Amygdala (tissue), 56 donors: ENCODE measurements at regions not wholly inside any gene's neighbourhood (a gene's known extent, or its start where the extent isn't known, plus 50 kb on each side); places are given as distances from the start of the nearest gene placed in this dataset.
"Not testable (repeated sequence)": the region's sequence is repeated elsewhere in the genome, so short reads cannot be mapped to it uniquely, and the experiment has no call there.

Experiments
- DNase-seq, 56 donors: peaks; one replicate each; lab custom pipeline; 2025; lab: John Stamatoyannopoulos, UW

- no peak for DNase-seq
These were observed 149.5 kb upstream of the HDAC4 start for GRCh38 chr2:239550357-239550756.

DNA sequence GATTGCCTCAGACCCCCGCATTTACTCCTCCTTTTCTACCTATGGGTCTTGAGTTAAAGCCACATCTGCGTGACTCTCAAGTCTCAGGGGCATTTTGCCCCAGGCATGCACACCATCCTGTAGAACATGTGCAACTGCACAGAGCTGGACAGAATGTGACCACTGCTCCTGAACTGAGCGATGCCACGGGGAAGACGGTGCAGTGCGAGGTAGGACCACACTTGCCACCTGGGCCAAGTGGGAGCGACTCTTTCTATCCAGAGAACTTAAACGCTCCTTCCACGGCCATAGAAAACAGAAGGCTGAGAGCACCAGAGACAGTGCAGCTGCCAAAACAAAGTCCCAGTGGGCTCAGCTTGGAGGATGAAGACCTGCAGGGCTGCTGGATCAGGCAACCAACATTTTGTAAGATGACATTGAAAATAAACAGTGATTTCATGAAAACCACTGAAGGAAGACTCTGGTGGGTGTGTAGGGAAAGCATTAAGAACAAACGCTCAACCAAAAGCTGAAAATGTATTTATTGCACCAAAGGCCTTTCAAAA lies 149.0 kb upstream of the HDAC4 start:
- no peak for DNase-seq

DNA sequence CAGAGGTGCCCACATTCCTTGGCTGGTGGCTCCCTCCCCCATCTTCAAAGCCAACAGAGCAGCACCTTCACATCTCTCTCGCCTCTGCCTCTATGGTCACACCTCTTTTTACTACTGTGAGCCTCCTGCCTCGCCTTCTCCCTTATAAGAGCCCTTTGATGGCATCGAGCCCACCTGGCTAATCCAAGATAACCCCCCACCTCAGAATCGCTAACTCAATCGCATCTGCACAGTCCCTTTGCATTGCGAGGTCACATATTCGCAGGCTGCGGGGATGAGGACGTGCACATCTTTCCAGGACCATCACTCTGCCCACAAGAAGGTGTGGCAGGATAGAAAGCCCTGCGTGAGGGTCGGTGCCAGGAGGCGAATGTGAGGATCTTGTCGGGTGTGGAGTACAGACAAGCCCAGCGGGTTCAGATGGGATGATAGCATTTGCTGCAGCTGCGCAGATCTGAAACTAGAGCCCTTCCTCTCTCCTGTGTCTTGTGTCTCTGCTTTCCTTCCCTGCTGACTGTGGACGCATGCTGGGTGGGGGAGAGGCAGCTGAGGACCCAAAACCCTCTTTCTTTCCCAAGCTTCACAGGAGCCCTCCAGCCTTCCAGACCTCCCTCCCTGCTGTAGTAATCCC lies 148.3 kb upstream of the HDAC4 start:
- no peak for DNase-seq

DNA sequence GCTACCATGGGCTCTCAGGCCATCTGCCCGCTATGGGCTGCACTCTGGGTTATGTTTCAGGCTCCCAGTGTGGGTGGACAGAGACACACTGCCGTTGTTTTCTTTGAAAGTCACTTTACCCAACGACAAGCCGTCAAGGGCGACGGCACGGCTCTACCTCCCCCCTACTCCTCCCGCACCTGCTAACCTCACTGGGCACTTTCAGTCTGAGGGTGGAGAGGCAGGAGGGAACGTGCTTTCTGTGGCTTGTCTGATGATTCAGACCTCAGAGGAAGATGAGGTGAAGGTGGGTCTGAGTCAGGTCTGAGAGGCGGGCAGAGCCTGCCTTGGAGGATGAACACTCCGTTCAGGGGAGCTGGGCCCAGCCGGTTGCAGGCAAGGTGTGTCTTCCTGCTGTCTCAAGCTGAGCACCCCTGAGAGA lies 147.6 kb upstream of the HDAC4 start:
- DNase-seq, result no peak

GRCh38 chr2:239547140-239547539 lies 146.3 kb upstream of the HDAC4 start:
- not testable (repeated sequence) for DNase-seq

DNA sequence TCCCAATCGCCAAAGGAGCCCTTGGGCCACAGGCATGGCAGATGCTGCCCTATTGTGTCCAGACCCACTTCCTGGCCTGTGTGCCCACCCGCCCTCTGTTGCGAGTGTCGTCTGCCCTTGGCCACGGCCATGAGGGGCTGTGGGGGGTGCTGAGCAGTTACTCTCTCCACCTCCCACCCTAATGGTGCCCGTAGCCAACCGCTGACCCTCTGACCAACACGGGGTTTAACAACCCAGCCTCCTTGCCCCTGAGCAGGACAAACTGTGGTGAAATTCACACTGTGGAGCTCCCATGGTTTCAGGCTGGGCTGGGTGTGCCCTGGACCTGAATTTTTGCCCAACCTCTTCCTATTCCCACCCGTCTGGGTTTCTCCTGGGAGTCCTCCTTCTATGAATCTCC lies 145.7 kb upstream of the HDAC4 start:
- DNase-seq, result no peak

GRCh38 chr2:239545741-239546392 lies 145.0 kb upstream of the HDAC4 start:
- no peak for DNase-seq

DNA sequence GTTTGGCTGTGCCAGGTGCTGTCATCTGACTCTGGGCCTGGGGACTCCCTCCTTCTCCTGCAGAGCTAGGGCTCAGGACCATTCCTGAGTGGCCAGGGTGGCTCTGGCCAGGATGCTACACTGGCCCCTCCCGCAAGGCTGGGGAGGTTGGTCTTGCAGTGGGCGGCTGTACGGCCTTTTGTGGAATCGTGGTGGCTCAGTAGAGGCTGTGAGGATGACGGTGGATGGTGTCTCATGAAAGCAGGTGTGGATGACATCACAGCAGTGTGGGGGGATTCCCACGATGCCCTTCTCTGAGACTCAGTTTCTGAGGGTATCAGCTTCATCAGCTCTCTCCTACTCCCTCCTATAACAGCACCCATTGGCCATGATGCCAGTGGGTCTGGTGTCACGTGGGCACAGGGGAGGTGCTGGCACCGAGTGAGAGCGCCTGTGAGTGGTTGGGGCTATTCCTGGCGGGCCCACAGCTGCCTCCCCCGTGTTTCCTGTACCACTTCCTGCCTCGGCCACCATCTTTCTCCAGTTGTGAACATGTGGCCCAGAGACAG lies 144.2 kb upstream of the HDAC4 start:
- DNase-seq, result no peak

DNA sequence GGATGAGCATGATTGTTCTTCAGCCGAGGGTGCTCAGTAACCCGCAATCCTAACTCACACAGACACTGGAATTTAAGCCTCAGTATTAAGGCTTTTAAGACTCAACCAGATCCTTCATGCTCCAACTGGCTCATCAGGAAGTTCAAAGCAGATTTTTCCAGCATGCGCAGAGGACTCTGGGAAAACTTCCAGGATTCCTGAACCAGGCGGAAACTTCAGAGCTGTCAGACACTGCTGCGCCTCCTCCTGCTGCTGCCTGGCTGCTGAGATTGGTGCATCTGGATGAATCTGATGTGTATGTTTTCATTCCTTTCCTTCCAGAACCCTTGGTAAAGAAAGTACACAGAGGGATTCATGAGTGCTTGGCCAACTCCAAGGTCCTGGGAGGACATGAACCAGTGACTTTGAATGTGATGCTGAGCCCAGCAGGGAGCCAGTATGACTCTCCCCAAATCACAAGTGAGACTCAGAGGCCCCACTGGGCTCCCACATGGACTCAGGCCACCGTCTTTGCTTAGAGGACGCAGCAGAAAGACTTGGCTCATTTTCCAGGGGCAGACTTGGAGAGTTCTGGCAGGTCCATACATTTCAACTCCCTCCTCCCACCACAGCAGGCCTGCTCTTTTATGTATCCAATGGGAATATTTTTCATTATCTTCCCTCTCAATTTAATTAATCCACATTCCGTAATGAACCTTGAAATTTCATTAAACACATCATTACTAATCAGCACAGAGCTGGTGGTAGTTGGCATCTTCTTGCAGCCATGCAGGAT lies 143.5 kb upstream of the HDAC4 start:
- no peak for DNase-seq

DNA sequence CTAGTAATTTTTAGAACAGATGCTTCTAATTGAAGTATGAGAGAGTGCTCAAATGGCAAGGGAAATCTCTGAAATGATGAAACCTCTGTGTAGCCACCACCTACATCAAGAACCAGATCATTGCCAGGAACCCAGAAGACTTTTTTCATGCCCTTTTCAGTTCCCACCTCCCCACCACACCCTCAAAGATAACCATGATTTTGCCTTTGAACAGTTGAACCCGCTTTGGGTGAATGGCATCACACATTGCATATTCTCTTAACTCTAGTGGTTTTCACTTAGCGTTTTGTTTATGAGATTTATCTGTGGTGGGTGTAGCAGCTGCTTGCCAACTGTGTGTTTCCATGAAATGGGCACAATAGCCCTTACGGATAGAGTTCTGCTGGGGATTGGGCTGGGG lies 142.9 kb upstream of the HDAC4 start:
- DNase-seq, result no peak

DNA sequence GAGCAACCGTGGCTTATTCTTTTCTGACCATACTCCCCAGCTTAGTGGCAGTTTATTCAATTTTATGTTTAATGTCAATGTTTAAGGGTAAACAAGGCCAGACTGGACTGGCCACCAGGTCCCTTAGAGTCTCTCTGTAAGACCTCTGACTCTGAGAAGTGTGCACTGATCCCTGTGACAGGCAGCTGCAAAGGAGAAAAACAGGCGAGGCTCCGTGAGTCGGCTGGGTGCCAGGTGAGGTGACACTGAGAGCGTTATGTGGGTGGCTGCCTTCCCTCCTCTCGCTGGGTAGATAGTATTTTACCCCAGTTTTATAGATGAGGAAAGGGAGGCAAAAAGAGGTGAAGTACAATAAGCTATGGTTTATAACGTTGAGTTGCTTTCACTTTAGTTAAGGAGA lies 139.4 kb upstream of the HDAC4 start:
- DNase-seq, result no peak

- DNase-seq, result no peak
These were observed 138.9 kb upstream of the HDAC4 start for GRCh38 chr2:239539776-239540100.

GRCh38 chr2:239539083-239539775 lies 138.4 kb upstream of the HDAC4 start:
- no peak for DNase-seq

DNA sequence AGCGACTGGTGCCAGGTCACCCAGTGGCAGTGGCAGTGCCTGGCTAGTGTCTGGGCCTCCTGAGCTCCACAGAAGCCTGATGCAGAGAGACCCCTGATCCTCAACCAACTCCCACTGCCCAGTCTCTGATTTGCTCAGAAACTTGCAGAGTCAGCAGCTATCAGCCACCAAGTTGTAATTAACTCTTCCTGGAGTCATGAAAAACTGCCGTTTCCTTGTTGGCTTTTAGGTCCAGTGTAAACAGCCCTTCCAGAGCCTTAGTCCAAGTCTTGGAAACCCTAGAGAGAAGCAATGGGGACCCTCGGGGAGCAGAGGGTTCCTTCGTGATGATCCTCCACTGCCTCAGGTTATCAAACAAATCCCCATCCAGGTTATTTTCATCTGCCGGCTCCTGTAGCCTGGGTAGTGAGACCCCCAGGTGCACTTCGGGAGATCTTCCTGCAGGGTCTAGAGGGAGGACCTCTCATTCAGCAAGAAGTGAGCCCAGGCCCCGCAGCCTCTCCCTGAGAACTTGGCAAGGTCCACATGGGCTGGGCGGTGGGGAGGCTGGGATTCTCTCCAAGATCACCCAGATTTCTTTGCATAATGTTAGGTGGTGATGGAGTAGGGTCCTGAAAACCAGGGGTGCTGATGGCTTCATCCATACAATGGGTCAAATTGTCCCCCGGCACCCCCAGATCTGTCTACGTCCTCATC lies 137.7 kb upstream of the HDAC4 start:
- DNase-seq, result no peak

DNA sequence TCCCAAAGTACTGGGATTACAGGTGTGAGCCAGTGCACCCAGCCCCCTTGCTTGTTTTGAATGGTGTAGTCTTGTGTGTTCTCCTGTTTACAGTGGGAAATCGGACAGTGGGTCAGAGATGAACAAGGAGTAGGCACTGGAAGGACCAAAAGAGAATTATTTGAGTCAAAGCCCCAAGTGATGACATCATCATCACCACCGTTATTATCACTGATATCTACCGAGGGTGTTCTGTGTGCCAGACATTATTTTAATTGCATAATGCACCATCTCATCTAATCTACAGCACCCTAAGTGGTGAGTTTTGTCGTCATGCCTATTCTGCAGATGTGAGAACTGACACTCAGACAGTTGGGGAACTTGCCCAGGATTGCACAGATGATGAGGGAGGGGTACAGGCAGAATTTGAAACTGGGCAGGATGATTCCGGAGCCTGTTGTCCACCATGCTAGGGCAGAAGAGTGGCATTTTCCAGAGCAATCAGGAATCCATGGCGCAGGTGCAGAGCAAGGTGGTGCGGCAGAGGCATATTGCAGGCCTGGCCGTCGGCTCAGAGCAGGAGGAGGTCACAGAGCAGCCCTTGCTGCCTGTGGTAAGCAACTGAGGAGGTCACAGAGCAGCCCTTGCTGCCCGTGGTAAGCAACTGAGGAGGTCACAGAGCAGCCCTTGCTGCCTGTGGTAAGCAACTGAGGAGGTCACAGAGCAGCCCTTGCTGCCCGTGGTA lies 137.0 kb upstream of the HDAC4 start:
- DNase-seq, result no peak

GRCh38 chr2:239536186-239536585 lies 135.4 kb upstream of the HDAC4 start:
- DNase-seq, result no peak

GRCh38 chr2:239535413-239536144 lies 134.8 kb upstream of the HDAC4 start:
- DNase-seq, result no peak

- DNase-seq, result no peak
These were observed 134.0 kb upstream of the HDAC4 start for GRCh38 chr2:239534581-239535412.
